ENCODE measurements at regions not wholly inside any gene's neighbourhood (a gene's known extent, or its start where the extent isn't known, plus 50 kb on each side); places are given as distances from the start of the nearest gene placed in this dataset.

- no peak for DNase-seq (ENCODE audit: low read depth)
These were observed 50.5 kb upstream of the PRDM1 start for GRCh38 chr6:106035655-106036054.

- DNase-seq (ENCODE audit: low read depth): no peak
These were observed 52.3 kb upstream of the PRDM1 start for GRCh38 chr6:106033806-106034205.

GRCh38 chr6:106027758-106028157 is 58.4 kb upstream of the PRDM1 start:
- DNase-seq (ENCODE audit: low read depth): no peak

GRCh38 chr6:106026748-106027715 is 59.1 kb upstream of the PRDM1 start:
- DNase-seq (ENCODE audit: low read depth): peak; percentile 19

GRCh38 chr6:106025655-106026054 is 60.5 kb upstream of the PRDM1 start:
- peak; percentile 50 for DNase-seq (ENCODE audit: low read depth)

- no peak for DNase-seq (ENCODE audit: low read depth)
These were observed 63.3 kb upstream of the PRDM1 start for GRCh38 chr6:106022801-106023200.

- DNase-seq (ENCODE audit: low read depth): no peak
These were observed 68.7 kb upstream of the PRDM1 start for GRCh38 chr6:106017454-106017853.

GRCh38 chr6:106014955-106015354 is 71.2 kb upstream of the PRDM1 start:
- no peak for DNase-seq (ENCODE audit: low read depth)

GRCh38 chr6:106011476-106011875 is 74.7 kb upstream of the PRDM1 start:
- no peak for DNase-seq (ENCODE audit: low read depth)

GRCh38 chr6:106005954-106006353 is 80.2 kb upstream of the PRDM1 start:
- no peak for DNase-seq (ENCODE audit: low read depth)

- no peak for DNase-seq (ENCODE audit: low read depth)
These were observed 81.1 kb upstream of the PRDM1 start for GRCh38 chr6:106005013-106005412.

- DNase-seq (ENCODE audit: low read depth): no peak
These were observed 82.7 kb upstream of the PRDM1 start for GRCh38 chr6:106003268-106003987.

- DNase-seq (ENCODE audit: low read depth): no peak
These were observed 84.1 kb upstream of the PRDM1 start for GRCh38 chr6:106002005-106002404.

- no peak for DNase-seq (ENCODE audit: low read depth)
These were observed 85.2 kb upstream of the PRDM1 start for GRCh38 chr6:106000935-106001334.

GRCh38 chr6:105997482-105997881 is 88.7 kb upstream of the PRDM1 start:
- DNase-seq (ENCODE audit: low read depth): no peak

GRCh38 chr6:105995391-105995865 is 90.7 kb upstream of the PRDM1 start:
- no peak for DNase-seq (ENCODE audit: low read depth)

GRCh38 chr6:105994591-105995390 is 91.3 kb upstream of the PRDM1 start:
- peak; percentile 36 for DNase-seq (ENCODE audit: low read depth)

GRCh38 chr6:105994118-105994590 is 92.0 kb upstream of the PRDM1 start:
- DNase-seq (ENCODE audit: low read depth): no peak

GRCh38 chr6:105993341-105994117 is 92.6 kb upstream of the PRDM1 start:
- DNase-seq (ENCODE audit: low read depth): no peak

- peak; percentile 40 for DNase-seq (ENCODE audit: low read depth)
These were observed 93.7 kb upstream of the PRDM1 start for GRCh38 chr6:105992315-105992961.
